Stromal cell of bone marrow (primary cell): ENCODE measurements at regions not wholly inside any gene's neighbourhood (a gene's known extent, or its start where the extent isn't known, plus 50 kb on each side); places are given as distances from the start of the nearest gene placed in this dataset.
"Not testable (repeated sequence)": the region's sequence is repeated elsewhere in the genome, so short reads cannot be mapped to it uniquely, and the experiment has no call there.

Experiments used
- DNase-seq: peaks from one replicate; pipeline ENCODE4 v3.0.0-alpha.2; 2012; ENCODE audit warnings: low read depth

- DNase-seq: no peak
Measured at GRCh38 chr14:44873536-44873935, 88.2 kb downstream of the KLHL28 start.

- DNase-seq: no peak
Measured at GRCh38 chr14:44866770-44867169, 95.0 kb downstream of the KLHL28 start.

GRCh38 chr14:44866322-44866721 is 95.4 kb downstream of the KLHL28 start:
- DNase-seq: no peak

GRCh38 chr14:44863271-44863670 is 98.5 kb downstream of the KLHL28 start:
- no peak for DNase-seq

GRCh38 chr14:44854114-44854513 is 107.6 kb downstream of the KLHL28 start:
- no peak for DNase-seq

- DNase-seq: no peak
Measured at GRCh38 chr14:44847526-44848309, 114.0 kb downstream of the KLHL28 start.

- peak; percentile 28 for DNase-seq
Measured at GRCh38 chr14:44846232-44846824, 115.4 kb downstream of the KLHL28 start.

GRCh38 chr14:44835928-44836327 is 125.8 kb downstream of the KLHL28 start:
- not testable (repeated sequence) for DNase-seq

GRCh38 chr14:44833376-44834060 is 128.2 kb downstream of the KLHL28 start:
- DNase-seq: peak; percentile 33

GRCh38 chr14:44830371-44830770 is 131.4 kb downstream of the KLHL28 start:
- no peak for DNase-seq

GRCh38 chr14:44829021-44829420 is 132.7 kb downstream of the KLHL28 start:
- DNase-seq: no peak

GRCh38 chr14:44828023-44828422 is 133.7 kb downstream of the KLHL28 start:
- no peak for DNase-seq

GRCh38 chr14:44820230-44820964 is 141.3 kb downstream of the KLHL28 start:
- no peak for DNase-seq

GRCh38 chr14:44814196-44814595 is 147.6 kb downstream of the KLHL28 start:
- no peak for DNase-seq

GRCh38 chr14:44812672-44813071 is 149.1 kb downstream of the KLHL28 start:
- no peak for DNase-seq

- DNase-seq: no peak
Measured at GRCh38 chr14:44804391-44804790, 157.4 kb downstream of the KLHL28 start.

- peak; percentile 48 for DNase-seq
Measured at GRCh38 chr14:44803239-44803905, 158.4 kb downstream of the KLHL28 start.

- no peak for DNase-seq
Measured at GRCh38 chr14:44798386-44799242, 163.1 kb downstream of the KLHL28 start.

- no peak for DNase-seq
Measured at GRCh38 chr14:44795725-44796124, 166.0 kb downstream of the KLHL28 start.

GRCh38 chr14:44791730-44792129 is 170.0 kb downstream of the KLHL28 start:
- DNase-seq: no peak

GRCh38 chr14:44788612-44789011 is 173.1 kb downstream of the KLHL28 start:
- no peak for DNase-seq
